C4-2B (cell line): ENCODE measurements at regions not wholly inside any gene's neighbourhood (a gene's known extent, or its start where the extent isn't known, plus 50 kb on each side); places are given as distances from the start of the nearest gene placed in this dataset.

Experiments
- ZFX ChIP-seq: fragments of 450-650 bp; IDR thresholded peaks from 2 replicates; pipeline ENCODE4 v1.6.1; 2017
- TF ChIP-seq, protein P1 (sequence below): fragments of 450-650 bp; conservative IDR thresholded peaks from 2 replicates; pipeline ENCODE4 v1.5.1; 2017; ENCODE audit warnings: mild to moderate bottlenecking

DNA sequence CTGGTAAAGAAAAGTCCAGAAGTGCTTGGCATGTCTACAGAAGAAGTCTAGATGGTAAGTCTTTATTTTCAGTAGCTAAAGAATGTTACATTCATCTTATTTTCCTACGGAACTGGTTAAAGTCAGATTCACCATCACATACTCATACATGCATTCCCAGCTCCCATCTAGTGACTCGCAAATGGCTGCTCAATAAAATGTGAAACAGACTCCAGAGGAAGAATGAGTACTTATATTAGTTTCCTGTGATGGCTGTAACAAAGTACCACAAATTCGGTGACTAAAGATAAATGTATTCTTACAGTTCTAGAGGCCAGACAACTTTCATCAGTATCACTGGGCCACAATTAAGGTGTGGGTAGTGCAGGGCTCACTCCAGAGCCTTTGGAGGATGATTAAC is 797.2 kb downstream of the SATB2 start:
- TF ChIP-seq, protein P1, sequence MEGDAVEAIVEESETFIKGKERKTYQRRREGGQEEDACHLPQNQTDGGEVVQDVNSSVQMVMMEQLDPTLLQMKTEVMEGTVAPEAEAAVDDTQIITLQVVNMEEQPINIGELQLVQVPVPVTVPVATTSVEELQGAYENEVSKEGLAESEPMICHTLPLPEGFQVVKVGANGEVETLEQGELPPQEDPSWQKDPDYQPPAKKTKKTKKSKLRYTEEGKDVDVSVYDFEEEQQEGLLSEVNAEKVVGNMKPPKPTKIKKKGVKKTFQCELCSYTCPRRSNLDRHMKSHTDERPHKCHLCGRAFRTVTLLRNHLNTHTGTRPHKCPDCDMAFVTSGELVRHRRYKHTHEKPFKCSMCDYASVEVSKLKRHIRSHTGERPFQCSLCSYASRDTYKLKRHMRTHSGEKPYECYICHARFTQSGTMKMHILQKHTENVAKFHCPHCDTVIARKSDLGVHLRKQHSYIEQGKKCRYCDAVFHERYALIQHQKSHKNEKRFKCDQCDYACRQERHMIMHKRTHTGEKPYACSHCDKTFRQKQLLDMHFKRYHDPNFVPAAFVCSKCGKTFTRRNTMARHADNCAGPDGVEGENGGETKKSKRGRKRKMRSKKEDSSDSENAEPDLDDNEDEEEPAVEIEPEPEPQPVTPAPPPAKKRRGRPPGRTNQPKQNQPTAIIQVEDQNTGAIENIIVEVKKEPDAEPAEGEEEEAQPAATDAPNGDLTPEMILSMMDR, result no peak
- no peak for TF ChIP-seq ZFX
